Spleen (tissue), 7 donors: ENCODE measurements at regions not wholly inside any gene's neighbourhood (a gene's known extent, or its start where the extent isn't known, plus 50 kb on each side); places are given as distances from the start of the nearest gene placed in this dataset.

Source experiments
- CTCF ChIP-seq, 11 experiments: fragments of 200-600 bp in 7 of 11; fragments of 450-650 bp in 4 of 11; sonication (generic) in 4 of 11; IDR thresholded peaks in 8 of 11; conservative IDR thresholded peaks in 3 of 11; 1 replicate in 7 of 11; 2 replicates in 4 of 11; pipeline versions ENCODE4 v1.4.0 to v1.8.0; 2016 to 2021; ENCODE audit warnings: antibody characterized with exemption in 11 of 11, inconsistent platforms in 4 of 11, mild to moderate bottlenecking in 1 of 11
- POLR2A ChIP-seq, 3 donors: fragments of 450-650 bp; IDR thresholded peaks; one replicate each; pipeline ENCODE4 v1.5.1; 2017; ENCODE audit warnings: antibody characterized with exemption in 3 of 3, mild to moderate bottlenecking in 1 of 3
- donor health status: DM: no; HTN: no; CAD: no; lungs with moderate emphysema.
- donor health status: DM: no; HTN: no; CAD: no.
- donor health status: DM: no; HTN: no; CAD: no.

DNA sequence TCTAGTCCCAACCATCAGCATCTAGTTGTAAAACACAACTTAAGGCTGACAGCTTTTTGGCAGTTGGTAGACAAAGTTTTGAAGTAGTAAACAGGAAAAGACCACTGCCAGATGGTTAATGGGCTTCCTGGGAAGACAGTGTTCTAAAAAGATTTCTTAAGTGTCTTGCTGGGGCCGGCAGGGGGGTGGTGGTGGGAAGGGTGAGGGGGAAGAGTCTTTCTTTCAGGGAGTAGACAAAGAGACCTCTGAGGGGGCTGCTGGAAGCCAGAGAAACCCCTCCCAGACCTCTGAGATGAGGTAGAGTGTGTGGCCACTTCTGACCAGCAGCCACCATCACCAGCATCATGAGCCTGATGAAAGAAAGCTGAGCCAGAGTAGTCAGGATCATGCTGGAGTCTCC lies 784.9 kb downstream of the TENT5A start:
- TF ChIP-seq POLR2A (IDR thresholded peaks at IDR 0.05) (no peak), CTCF (IDR thresholded peaks at IDR 0.05 in 8 of 11, conservative IDR thresholded peaks at IDR 0.05 in 3 of 11) (no peak)
